ENCODE measurements at regions not wholly inside any gene's neighbourhood (a gene's known extent, or its start where the extent isn't known, plus 50 kb on each side); places are given as distances from the start of the nearest gene placed in this dataset.

- Histone ChIP-seq H3K4me1 (ENCODE audit: control insufficient read depth, extremely low read depth, insufficient read depth, low read length) (peaks cover 3% of the 10 kb centered on the region), H3K27me3 (ENCODE audit: control insufficient read depth, insufficient read depth, low read length) (no peaks in the 10 kb centered on the region), H3K36me3 (ENCODE audit: control insufficient read depth, insufficient read depth, low read length) (no peaks in the 10 kb centered on the region), H3K9ac (ENCODE audit: insufficient read depth, low read length) (no peak overlapping the region), H3K27ac (ENCODE audit: insufficient read depth, low read length) (no peak overlapping the region), H3K79me2 (ENCODE audit: control insufficient read depth, insufficient read depth, low read length) (no peaks in the 10 kb centered on the region), H3K4me2 (ENCODE audit: extremely low read depth, insufficient read depth, low read length) (no peak overlapping the region), H3K9me3 (ENCODE audit: control insufficient read depth, insufficient read depth, low read depth, low read length) (no peaks in the 10 kb centered on the region), H3K4me3 (replicated peaks in 1 of 4; ENCODE audit: control extremely low read depth in 1 of 4, insufficient read depth in 1 of 4, low read depth in 3 of 4, low read length in 4 of 4) (no peak overlapping the region), H2AFZ (ENCODE audit: low read length) (no peak overlapping the region), H4K20me1 (ENCODE audit: control insufficient read depth, extremely low read depth, insufficient read depth, low read length) (no peaks in the 10 kb centered on the region)
- no peak for DNase-seq (ENCODE audit: low read depth in 2 of 2)
- TF ChIP-seq, protein P1, sequence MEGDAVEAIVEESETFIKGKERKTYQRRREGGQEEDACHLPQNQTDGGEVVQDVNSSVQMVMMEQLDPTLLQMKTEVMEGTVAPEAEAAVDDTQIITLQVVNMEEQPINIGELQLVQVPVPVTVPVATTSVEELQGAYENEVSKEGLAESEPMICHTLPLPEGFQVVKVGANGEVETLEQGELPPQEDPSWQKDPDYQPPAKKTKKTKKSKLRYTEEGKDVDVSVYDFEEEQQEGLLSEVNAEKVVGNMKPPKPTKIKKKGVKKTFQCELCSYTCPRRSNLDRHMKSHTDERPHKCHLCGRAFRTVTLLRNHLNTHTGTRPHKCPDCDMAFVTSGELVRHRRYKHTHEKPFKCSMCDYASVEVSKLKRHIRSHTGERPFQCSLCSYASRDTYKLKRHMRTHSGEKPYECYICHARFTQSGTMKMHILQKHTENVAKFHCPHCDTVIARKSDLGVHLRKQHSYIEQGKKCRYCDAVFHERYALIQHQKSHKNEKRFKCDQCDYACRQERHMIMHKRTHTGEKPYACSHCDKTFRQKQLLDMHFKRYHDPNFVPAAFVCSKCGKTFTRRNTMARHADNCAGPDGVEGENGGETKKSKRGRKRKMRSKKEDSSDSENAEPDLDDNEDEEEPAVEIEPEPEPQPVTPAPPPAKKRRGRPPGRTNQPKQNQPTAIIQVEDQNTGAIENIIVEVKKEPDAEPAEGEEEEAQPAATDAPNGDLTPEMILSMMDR (conservative IDR thresholded peaks at IDR 0.05 in 1 of 2, IDR thresholded peaks at IDR 0.05 in 1 of 2; ENCODE audit: low read depth in 1 of 2, low read length in 2 of 2), result no peak
- no peak for TF ChIP-seq EZH2 (IDR thresholded peaks at IDR 0.05; ENCODE audit: low read length, missing control alignments)
Observed at GRCh38 chr2:171228826-171229225, 68.1 kb upstream of the TLK1 start.

DNA sequence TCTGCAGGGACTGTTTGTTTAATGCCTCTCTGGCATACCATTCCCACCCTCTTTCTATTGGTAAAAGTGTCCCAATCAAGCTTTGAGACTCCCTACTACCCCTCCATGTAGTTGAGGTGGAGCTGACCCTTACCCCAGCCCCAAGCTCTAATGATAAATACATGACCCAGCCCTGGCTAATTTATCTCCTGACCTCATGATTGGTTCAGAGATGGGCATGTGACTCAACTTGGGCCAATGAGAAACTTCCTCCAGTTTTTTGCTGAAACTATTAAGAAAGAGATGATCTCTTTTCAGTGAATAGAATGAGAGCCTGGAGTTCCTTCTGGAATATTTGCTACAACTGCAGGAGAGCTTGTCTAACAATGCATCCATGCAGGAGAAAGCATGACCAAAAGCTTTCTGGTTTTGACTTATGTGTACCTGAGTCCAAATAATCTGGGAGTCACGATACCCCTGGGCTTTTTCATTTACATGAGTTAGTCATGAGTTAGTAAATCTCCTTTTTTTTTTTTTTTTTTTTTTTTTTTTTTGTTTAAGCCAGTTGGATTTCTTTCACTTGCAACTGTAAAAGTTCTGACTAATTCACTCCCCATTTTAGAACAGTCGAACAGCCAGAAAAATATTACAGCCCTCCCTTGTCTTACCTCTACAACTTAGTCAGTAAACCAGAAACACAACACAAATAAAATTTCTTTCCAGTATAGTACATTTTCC, 66.5 kb upstream of the TLK1 start:
- Histone ChIP-seq H3K27me3 (ENCODE audit: control insufficient read depth, insufficient read depth, low read length) (no peaks in the 10 kb centered on the region), H3K4me3 (replicated peaks in 1 of 4; ENCODE audit: control extremely low read depth in 1 of 4, insufficient read depth in 1 of 4, low read depth in 3 of 4, low read length in 4 of 4) (no peak overlapping the region), H3K9me3 (ENCODE audit: control insufficient read depth, insufficient read depth, low read depth, low read length) (no peaks in the 10 kb centered on the region), H3K4me1 (ENCODE audit: control insufficient read depth, extremely low read depth, insufficient read depth, low read length) (peaks cover 3% of the 10 kb centered on the region), H3K36me3 (ENCODE audit: control insufficient read depth, insufficient read depth, low read length) (no peaks in the 10 kb centered on the region), H3K79me2 (ENCODE audit: control insufficient read depth, insufficient read depth, low read length) (no peaks in the 10 kb centered on the region), H3K4me2 (ENCODE audit: extremely low read depth, insufficient read depth, low read length) (no peak overlapping the region), H3K9ac (ENCODE audit: insufficient read depth, low read length) (no peak overlapping the region), H2AFZ (ENCODE audit: low read length) (no peak overlapping the region), H3K27ac (ENCODE audit: insufficient read depth, low read length) (no peak overlapping the region), H4K20me1 (ENCODE audit: control insufficient read depth, extremely low read depth, insufficient read depth, low read length) (no peaks in the 10 kb centered on the region)
- TF ChIP-seq, protein P1 (conservative IDR thresholded peaks at IDR 0.05 in 1 of 2, IDR thresholded peaks at IDR 0.05 in 1 of 2; ENCODE audit: low read depth in 1 of 2, low read length in 2 of 2), result no peak
- no peak for TF ChIP-seq EZH2 (IDR thresholded peaks at IDR 0.05; ENCODE audit: low read length, missing control alignments)
- DNase-seq (ENCODE audit: low read depth in 2 of 2), result peak; percentile 22 to 43

- no peaks in the 10 kb centered on the region for H3K27me3 ChIP-seq (ENCODE audit: control insufficient read depth, insufficient read depth, low read length)
- H3K9ac ChIP-seq (ENCODE audit: insufficient read depth, low read length), result no peak overlapping the region
- no peak overlapping the region for H3K27ac ChIP-seq (ENCODE audit: insufficient read depth, low read length)
- no peak for DNase-seq (ENCODE audit: low read depth in 2 of 2)
- no peak overlapping the region for H3K4me3 ChIP-seq (replicated peaks in 1 of 4; ENCODE audit: control extremely low read depth in 1 of 4, insufficient read depth in 1 of 4, low read depth in 3 of 4, low read length in 4 of 4)
- H3K79me2 ChIP-seq (ENCODE audit: control insufficient read depth, insufficient read depth, low read length), result no peaks in the 10 kb centered on the region
- TF ChIP-seq, protein P1 (conservative IDR thresholded peaks at IDR 0.05 in 1 of 2, IDR thresholded peaks at IDR 0.05 in 1 of 2; ENCODE audit: low read depth in 1 of 2, low read length in 2 of 2), result no peak
- no peak for TF ChIP-seq EZH2 (IDR thresholded peaks at IDR 0.05; ENCODE audit: low read length, missing control alignments)
- no peak overlapping the region for H2AFZ ChIP-seq (ENCODE audit: low read length)
- no peaks in the 10 kb centered on the region for H3K36me3 ChIP-seq (ENCODE audit: control insufficient read depth, insufficient read depth, low read length)
- no peaks in the 10 kb centered on the region for H4K20me1 ChIP-seq (ENCODE audit: control insufficient read depth, extremely low read depth, insufficient read depth, low read length)
- no peaks in the 10 kb centered on the region for H3K9me3 ChIP-seq (ENCODE audit: control insufficient read depth, insufficient read depth, low read depth, low read length)
- no peak overlapping the region for H3K4me2 ChIP-seq (ENCODE audit: extremely low read depth, insufficient read depth, low read length)
- peaks cover 3% of the 10 kb centered on the region for H3K4me1 ChIP-seq (ENCODE audit: control insufficient read depth, extremely low read depth, insufficient read depth, low read length)
Observed at GRCh38 chr2:171226461-171226860, 65.8 kb upstream of the TLK1 start.
